Liver (tissue), 8 donors: ENCODE measurements at regions not wholly inside any gene's neighbourhood (a gene's known extent, or its start where the extent isn't known, plus 50 kb on each side); places are given as distances from the start of the nearest gene placed in this dataset.

Source experiments
- DNase-seq: peaks from one replicate; pipeline ENCODE4 v3.0.0-alpha.2; 2017; ENCODE audit warnings: low spot score
- H3K27ac ChIP-seq, 2 donors: one replicate each; pipeline ENCODE4 v1.7.0; 2013; ENCODE audit warnings: inconsistent platforms in 2 of 2, low read length in 2 of 2, control low read depth in 1 of 2, low read depth in 1 of 2, mild to moderate bottlenecking in 1 of 2
- H3K27me3 ChIP-seq, 4 donors: one replicate each; pipeline versions ENCODE4 v1.6.1 to v1.7.0; 2013; ENCODE audit warnings: low read length in 3 of 4, inconsistent platforms in 1 of 4, mild to moderate bottlenecking in 1 of 4, moderate library complexity in 1 of 4; ENCODE audit not compliant: control insufficient read depth in 4 of 4, insufficient read depth in 4 of 4
- H3K36me3 ChIP-seq, 4 donors: one replicate each; pipeline versions ENCODE4 v1.6.1 to v1.7.0; 2013; ENCODE audit warnings: low read length in 3 of 4, mild to moderate bottlenecking in 3 of 4, low read depth in 1 of 4, moderate library complexity in 1 of 4; ENCODE audit not compliant: control insufficient read depth in 4 of 4, insufficient read depth in 3 of 4
- H3K4me1 ChIP-seq, 4 donors: one replicate each; pipeline versions ENCODE4 v1.6.1 to v1.7.0; 2013; ENCODE audit warnings: low read length in 3 of 4, mild to moderate bottlenecking in 3 of 4, moderate library complexity in 1 of 4; ENCODE audit not compliant: control insufficient read depth in 4 of 4, insufficient read depth in 4 of 4
- H3K4me3 ChIP-seq, 3 donors: one replicate each; pipeline versions ENCODE4 v1.6.1 to v1.7.0; 2013; ENCODE audit warnings: low read length in 3 of 3, control low read depth in 1 of 3, low read depth in 1 of 3, mild to moderate bottlenecking in 1 of 3
- H3K9ac ChIP-seq, 2 donors: one replicate each; pipeline ENCODE4 v1.7.0; 2013; ENCODE audit warnings: low read length in 2 of 2, mild to moderate bottlenecking in 2 of 2, moderate library complexity in 2 of 2, control low read depth in 1 of 2, low read depth in 1 of 2
- H3K9me3 ChIP-seq, 4 donors: one replicate each; pipeline versions ENCODE4 v1.6.1 to v1.7.0; 2013; ENCODE audit warnings: low read length in 3 of 4; ENCODE audit not compliant: control insufficient read depth in 4 of 4
- EGR1 ChIP-seq, 2 donors: IDR thresholded peaks; 2 replicates each; pipeline ENCODE4 v1.6.1; 2016 to 2018; ENCODE audit warnings: antibody characterized with exemption in 2 of 2, low read depth in 2 of 2
- FOXA1 ChIP-seq: IDR thresholded peaks from 2 replicates; pipeline ENCODE4 v1.6.1; 2016; ENCODE audit warnings: antibody characterized with exemption
- FOXA2 ChIP-seq: IDR thresholded peaks from 2 replicates; pipeline ENCODE4 v1.6.1; 2016; ENCODE audit warnings: antibody characterized with exemption
- GABPA ChIP-seq, 2 donors: IDR thresholded peaks in 1 of 2; conservative IDR thresholded peaks in 1 of 2; 2 replicates each; pipeline ENCODE4 v1.6.1; 2016; ENCODE audit warnings: antibody characterized with exemption in 2 of 2, mild to moderate bottlenecking in 1 of 2, moderate library complexity in 1 of 2
- HNF4A ChIP-seq, 2 donors: conservative IDR thresholded peaks; 2 replicates each; pipeline ENCODE4 v1.6.1; 2016; ENCODE audit warnings: antibody characterized with exemption in 2 of 2, mild to moderate bottlenecking in 2 of 2
- HNF4G ChIP-seq: IDR thresholded peaks from 2 replicates; pipeline ENCODE4 v1.6.1; 2016; ENCODE audit warnings: antibody characterized with exemption
- JUND ChIP-seq, 2 donors: IDR thresholded peaks; 2 replicates each; pipeline ENCODE4 v1.6.1; 2016; ENCODE audit warnings: antibody characterized with exemption in 2 of 2
- NR2F2 ChIP-seq: IDR thresholded peaks from 2 replicates; pipeline ENCODE4 v1.6.1; 2016; ENCODE audit warnings: antibody characterized with exemption
- RAD21 ChIP-seq, 2 donors: IDR thresholded peaks; 2 replicates each; pipeline ENCODE4 v1.6.1; 2016; ENCODE audit warnings: antibody characterized with exemption in 2 of 2, mild to moderate bottlenecking in 2 of 2
- RXRA ChIP-seq, 2 donors: IDR thresholded peaks; 2 replicates each; pipeline ENCODE4 v1.6.1; 2017 to 2018; ENCODE audit warnings: antibody characterized with exemption in 2 of 2, mild to moderate bottlenecking in 1 of 2
- SP1 ChIP-seq: IDR thresholded peaks from 2 replicates; pipeline ENCODE4 v1.6.1; 2018; ENCODE audit warnings: antibody characterized with exemption, mild to moderate bottlenecking
- TAF1 ChIP-seq: conservative IDR thresholded peaks from 2 replicates; pipeline ENCODE4 v1.6.1; 2016; ENCODE audit warnings: antibody characterized with exemption, mild to moderate bottlenecking
- YY1 ChIP-seq: IDR thresholded peaks from 2 replicates; pipeline ENCODE4 v1.6.1; 2016; ENCODE audit warnings: antibody characterized with exemption, mild to moderate bottlenecking
- WGBS: extraction: QIAGEN DNeasy Blood & Tissue Kit; methylation state at CpG from one replicate; pipeline ENCODE4 v1.1.7; 2013; 5-methylcytosine and 5-hydroxymethylcytosine counted together
- TF ChIP-seq, protein P1 (sequence below): IDR thresholded peaks from 2 replicates; pipeline ENCODE4 v1.6.1; 2016; ENCODE audit warnings: antibody characterized with exemption, mild to moderate bottlenecking
- TF ChIP-seq, protein P2 (sequence below): fragments of 150-350 bp; IDR thresholded peaks from 2 replicates; pipeline ENCODE4 v1.5.1; 2017; ENCODE audit warnings: improper control_type of control experiment, low read depth, low read length; ENCODE audit not compliant: missing input control
- TF ChIP-seq, protein P3 (sequence below): IDR thresholded peaks from 2 replicates; pipeline ENCODE4 v1.6.1; 2016; ENCODE audit warnings: antibody characterized with exemption
- TF ChIP-seq, protein P4 (sequence below): IDR thresholded peaks from 2 replicates; pipeline ENCODE4 v1.6.1; 2016; ENCODE audit warnings: antibody characterized with exemption
- TF ChIP-seq, protein P5 (sequence below): IDR thresholded peaks from 2 replicates; pipeline ENCODE4 v1.6.1; 2016; ENCODE audit warnings: antibody characterized with exemption
- donor health status: healthy.
- donor health status: healthy.
- donor health status: healthy.
- donor health status: healthy.
- donor health status: healthy.

DNA sequence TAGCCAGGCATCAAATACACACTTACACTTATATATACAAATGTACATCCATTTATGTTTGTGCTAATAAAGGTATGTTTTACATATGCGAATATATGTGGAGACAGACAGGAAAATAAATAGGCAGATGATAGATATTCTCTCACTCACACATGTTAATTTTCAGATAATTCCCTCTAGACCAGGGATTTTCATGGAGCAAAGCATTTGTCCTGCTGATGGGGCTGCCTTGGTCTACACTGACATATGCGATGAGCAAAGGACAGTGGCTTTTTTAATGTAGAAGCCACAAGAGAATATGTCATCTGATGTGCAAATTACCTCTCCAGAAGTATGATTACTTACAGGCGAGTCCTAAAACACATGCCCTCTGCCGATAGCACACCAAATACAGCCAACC, 224.5 kb downstream of the VEGFC start:
- no peak for TF ChIP-seq HNF4G
- no peak for TF ChIP-seq YY1
- no peak for TF ChIP-seq RAD21 (IDR thresholded peaks at IDR 0.05)
- no peak for TF ChIP-seq NR2F2
- TF ChIP-seq, protein P1, sequence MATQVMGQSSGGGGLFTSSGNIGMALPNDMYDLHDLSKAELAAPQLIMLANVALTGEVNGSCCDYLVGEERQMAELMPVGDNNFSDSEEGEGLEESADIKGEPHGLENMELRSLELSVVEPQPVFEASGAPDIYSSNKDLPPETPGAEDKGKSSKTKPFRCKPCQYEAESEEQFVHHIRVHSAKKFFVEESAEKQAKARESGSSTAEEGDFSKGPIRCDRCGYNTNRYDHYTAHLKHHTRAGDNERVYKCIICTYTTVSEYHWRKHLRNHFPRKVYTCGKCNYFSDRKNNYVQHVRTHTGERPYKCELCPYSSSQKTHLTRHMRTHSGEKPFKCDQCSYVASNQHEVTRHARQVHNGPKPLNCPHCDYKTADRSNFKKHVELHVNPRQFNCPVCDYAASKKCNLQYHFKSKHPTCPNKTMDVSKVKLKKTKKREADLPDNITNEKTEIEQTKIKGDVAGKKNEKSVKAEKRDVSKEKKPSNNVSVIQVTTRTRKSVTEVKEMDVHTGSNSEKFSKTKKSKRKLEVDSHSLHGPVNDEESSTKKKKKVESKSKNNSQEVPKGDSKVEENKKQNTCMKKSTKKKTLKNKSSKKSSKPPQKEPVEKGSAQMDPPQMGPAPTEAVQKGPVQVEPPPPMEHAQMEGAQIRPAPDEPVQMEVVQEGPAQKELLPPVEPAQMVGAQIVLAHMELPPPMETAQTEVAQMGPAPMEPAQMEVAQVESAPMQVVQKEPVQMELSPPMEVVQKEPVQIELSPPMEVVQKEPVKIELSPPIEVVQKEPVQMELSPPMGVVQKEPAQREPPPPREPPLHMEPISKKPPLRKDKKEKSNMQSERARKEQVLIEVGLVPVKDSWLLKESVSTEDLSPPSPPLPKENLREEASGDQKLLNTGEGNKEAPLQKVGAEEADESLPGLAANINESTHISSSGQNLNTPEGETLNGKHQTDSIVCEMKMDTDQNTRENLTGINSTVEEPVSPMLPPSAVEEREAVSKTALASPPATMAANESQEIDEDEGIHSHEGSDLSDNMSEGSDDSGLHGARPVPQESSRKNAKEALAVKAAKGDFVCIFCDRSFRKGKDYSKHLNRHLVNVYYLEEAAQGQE, result no peak
- TF ChIP-seq, protein P2, sequence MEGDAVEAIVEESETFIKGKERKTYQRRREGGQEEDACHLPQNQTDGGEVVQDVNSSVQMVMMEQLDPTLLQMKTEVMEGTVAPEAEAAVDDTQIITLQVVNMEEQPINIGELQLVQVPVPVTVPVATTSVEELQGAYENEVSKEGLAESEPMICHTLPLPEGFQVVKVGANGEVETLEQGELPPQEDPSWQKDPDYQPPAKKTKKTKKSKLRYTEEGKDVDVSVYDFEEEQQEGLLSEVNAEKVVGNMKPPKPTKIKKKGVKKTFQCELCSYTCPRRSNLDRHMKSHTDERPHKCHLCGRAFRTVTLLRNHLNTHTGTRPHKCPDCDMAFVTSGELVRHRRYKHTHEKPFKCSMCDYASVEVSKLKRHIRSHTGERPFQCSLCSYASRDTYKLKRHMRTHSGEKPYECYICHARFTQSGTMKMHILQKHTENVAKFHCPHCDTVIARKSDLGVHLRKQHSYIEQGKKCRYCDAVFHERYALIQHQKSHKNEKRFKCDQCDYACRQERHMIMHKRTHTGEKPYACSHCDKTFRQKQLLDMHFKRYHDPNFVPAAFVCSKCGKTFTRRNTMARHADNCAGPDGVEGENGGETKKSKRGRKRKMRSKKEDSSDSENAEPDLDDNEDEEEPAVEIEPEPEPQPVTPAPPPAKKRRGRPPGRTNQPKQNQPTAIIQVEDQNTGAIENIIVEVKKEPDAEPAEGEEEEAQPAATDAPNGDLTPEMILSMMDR, result no peak
- no peak for TF ChIP-seq JUND (IDR thresholded peaks at IDR 0.05)
- no peak for TF ChIP-seq EGR1 (IDR thresholded peaks at IDR 0.05; ENCODE audit: low read depth in 2 of 2)
- no peak for TF ChIP-seq FOXA2
- TF ChIP-seq, protein P3, sequence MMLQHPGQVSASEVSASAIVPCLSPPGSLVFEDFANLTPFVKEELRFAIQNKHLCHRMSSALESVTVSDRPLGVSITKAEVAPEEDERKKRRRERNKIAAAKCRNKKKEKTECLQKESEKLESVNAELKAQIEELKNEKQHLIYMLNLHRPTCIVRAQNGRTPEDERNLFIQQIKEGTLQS, result no peak
- no peak for TF ChIP-seq TAF1
- no peak for TF ChIP-seq RXRA (IDR thresholded peaks at IDR 0.05)
- no peak for TF ChIP-seq SP1
- TF ChIP-seq GABPA (IDR thresholded peaks at IDR 0.05 in 1 of 2, conservative IDR thresholded peaks at IDR 0.05 in 1 of 2), result no peak
- no peak for TF ChIP-seq HNF4A (conservative IDR thresholded peaks at IDR 0.05)
- TF ChIP-seq FOXA1, result no peak
- TF ChIP-seq, protein P4, sequence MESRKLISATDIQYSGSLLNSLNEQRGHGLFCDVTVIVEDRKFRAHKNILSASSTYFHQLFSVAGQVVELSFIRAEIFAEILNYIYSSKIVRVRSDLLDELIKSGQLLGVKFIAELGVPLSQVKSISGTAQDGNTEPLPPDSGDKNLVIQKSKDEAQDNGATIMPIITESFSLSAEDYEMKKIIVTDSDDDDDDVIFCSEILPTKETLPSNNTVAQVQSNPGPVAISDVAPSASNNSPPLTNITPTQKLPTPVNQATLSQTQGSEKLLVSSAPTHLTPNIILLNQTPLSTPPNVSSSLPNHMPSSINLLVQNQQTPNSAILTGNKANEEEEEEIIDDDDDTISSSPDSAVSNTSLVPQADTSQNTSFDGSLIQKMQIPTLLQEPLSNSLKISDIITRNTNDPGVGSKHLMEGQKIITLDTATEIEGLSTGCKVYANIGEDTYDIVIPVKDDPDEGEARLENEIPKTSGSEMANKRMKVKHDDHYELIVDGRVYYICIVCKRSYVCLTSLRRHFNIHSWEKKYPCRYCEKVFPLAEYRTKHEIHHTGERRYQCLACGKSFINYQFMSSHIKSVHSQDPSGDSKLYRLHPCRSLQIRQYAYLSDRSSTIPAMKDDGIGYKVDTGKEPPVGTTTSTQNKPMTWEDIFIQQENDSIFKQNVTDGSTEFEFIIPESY, result no peak
- TF ChIP-seq, protein P5, sequence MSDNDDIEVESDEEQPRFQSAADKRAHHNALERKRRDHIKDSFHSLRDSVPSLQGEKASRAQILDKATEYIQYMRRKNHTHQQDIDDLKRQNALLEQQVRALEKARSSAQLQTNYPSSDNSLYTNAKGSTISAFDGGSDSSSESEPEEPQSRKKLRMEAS, result no peak
- no peak for DNase-seq
- no peak overlapping the region for H3K9ac ChIP-seq
- H3K4me3 ChIP-seq, result no peak overlapping the region
- no peaks in the 10 kb centered on the region for H3K36me3 ChIP-seq
- no peak overlapping the region for H3K27ac ChIP-seq
- no peaks in the 10 kb centered on the region for H3K4me1 ChIP-seq
- H3K27me3 ChIP-seq, result no peaks in the 10 kb centered on the region
- WGBS, result 81% methylated on average over 4 of the region's 4 CpGs
- peaks cover 0 to 3% (median 0%) of the 10 kb centered on the region in 4 donors for H3K9me3 ChIP-seq
